ENCODE measurements at regions not wholly inside any gene's neighbourhood (a gene's known extent, or its start where the extent isn't known, plus 50 kb on each side); places are given as distances from the start of the nearest gene placed in this dataset.
A peak's percentile ranks its signal among the peaks of the same experiment; 100 is the strongest.
"Not testable (repeated sequence)": the region's sequence is repeated elsewhere in the genome, so short reads cannot be mapped to it uniquely, and the experiment has no call there.

DNA sequence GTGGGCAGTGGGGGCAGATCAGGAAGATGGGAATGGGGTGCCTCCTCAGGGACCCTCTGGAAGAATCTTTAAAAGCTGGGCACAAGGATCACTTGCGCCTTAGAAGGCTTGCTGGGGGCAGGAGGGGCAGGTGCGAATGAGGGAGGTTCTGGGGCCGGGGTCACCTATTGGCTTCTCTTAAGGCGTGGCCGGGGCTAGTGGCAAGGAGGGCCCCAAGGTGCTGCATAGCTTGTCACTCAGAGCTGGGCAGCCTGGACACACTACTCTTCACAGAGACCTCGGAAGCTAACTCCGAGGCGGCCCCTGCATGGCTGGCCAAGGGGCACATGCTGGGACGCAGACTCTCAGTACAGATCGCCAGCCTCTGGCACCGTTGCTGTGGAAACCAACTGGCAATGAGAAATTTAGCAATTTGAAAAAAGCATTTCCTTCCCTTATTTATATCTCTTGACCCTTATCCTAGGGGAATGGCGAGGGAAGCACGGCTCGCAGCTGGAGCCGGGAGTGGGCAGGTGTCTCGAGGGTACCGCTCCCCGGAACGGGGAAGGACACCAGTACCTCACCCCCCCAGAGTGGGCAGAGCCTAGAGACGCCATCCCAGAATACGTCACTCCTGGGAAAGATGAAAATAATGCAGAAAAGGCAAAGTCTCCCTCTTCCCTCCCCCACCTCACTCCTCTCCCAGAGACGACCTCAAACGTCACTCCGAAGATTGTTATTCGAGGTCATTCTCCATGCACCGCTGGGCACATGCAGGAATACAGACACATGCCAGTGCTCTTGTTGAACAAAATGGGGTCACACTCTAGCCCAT lies 188.1 kb downstream of the CTTN start:
- no peak for DNase-seq (ENCODE audit: low spot score)
- FAIRE-seq = no peak

DNA sequence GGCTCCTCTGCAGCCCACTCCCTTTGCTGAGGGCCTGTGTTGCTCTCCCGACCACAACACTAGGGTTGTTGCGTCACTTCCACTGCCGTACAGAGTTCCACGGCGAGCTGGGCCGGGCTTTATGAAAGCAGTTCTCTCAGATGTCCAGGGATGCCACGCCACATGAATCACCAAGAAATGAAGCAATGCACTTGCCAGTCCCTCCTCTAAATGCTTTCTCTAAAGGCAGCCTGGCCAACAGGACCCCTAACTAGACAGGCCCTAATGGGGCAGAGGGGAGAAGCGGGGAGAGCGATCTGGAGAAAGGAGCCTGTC lies 188.7 kb downstream of the CTTN start:
- FAIRE-seq (no peak), DNase-seq (ENCODE audit: low spot score) (no peak)

GRCh38 chr11:70590356-70590991 lies 192.1 kb downstream of the CTTN start:
- FAIRE-seq (no peak), DNase-seq (ENCODE audit: low spot score) (no peak)

- DNase-seq (ENCODE audit: low spot score) (no peak), FAIRE-seq (no peak)
These were observed 194.4 kb downstream of the CTTN start for GRCh38 chr11:70592641-70593165.

DNA sequence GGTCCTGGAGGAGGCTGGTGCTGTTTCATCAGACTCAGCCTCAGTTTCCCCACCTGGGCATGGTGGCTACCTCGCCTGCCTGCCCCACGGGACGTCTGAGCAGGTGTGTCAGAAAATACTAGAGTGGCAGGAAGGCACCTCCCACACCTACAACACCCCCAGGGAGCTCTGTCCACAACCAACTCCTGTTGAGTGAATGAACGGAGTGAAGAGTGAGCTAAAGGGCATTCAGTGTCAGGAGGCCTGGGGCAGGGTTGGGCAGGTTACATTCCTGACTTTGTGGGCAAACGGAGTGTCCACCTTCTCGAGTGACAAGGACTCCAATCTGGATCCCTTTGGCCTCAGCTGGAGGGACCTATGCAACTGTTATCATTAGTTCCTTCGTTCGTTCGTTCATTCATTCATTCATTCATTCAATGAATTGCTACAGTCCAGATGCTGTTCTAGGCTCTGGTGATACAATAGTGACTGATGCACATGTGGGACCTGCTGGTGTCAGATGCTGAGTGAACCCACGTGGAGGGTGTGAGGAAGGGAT lies 195.2 kb downstream of the CTTN start:
- DNase-seq (ENCODE audit: low spot score) = no peak
- no peak for FAIRE-seq

DNA sequence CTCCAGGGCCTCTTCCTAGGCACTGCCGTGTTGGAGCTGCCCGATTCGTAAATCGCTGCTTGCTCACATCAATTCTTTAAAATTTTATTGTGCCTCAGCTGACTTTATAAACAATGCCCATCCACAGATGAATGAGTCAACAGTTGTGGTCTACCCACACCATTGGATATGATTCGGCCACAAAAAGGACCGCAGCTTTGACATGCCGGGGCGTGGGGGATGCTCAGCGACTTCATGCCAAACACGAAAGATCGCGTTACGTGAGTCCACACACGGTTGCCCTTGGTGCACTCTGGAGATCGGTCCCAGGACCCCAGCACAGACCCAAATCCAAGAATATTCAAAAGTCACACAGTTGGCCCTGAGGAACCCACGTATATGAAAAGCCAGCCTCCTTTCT lies 195.7 kb downstream of the CTTN start:
- peak; percentile 55 for DNase-seq (ENCODE audit: low spot score)
- FAIRE-seq = no peak

GRCh38 chr11:70594606-70595005 lies 196.3 kb downstream of the CTTN start:
- no peak for FAIRE-seq
- DNase-seq (ENCODE audit: low spot score) = no peak

- FAIRE-seq (no peak), DNase-seq (ENCODE audit: low spot score) (no peak)
These were observed 196.7 kb downstream of the CTTN start for GRCh38 chr11:70595016-70595415.

DNA sequence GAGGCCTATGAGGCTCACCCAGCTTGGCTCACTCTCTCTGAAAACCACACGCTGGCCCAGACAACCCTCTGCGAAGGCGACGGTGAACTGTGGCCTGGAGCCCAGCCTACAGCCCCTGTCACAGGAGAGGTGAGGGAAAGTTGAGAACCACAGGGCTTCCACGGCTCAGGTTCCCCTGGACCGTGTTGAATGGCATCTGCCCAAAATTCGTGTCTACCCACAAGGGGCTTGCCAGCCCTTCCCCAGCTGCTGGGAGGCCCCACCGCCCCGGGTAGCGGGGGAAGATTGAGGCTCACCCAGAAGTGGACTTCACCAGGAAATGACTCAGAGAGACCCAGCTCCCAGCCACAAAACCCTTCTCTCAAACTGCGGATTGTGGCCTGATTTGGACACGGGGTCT lies 197.1 kb downstream of the CTTN start:
- peak; percentile 30 for DNase-seq (ENCODE audit: low spot score)

GRCh38 chr11:70596091-70596490 lies 197.8 kb downstream of the CTTN start:
- DNase-seq (ENCODE audit: low spot score) (no peak), FAIRE-seq (no peak)

More for the DNA sequence above, 197.1 kb downstream of the CTTN start:
- FAIRE-seq = no peak

GRCh38 chr11:70597006-70597555 lies 198.8 kb downstream of the CTTN start:
- FAIRE-seq (no peak), DNase-seq (ENCODE audit: low spot score) (no peak)

GRCh38 chr11:70597751-70598625 lies 199.7 kb downstream of the CTTN start:
- no peak for FAIRE-seq
- no peak for DNase-seq (ENCODE audit: low spot score)

DNA sequence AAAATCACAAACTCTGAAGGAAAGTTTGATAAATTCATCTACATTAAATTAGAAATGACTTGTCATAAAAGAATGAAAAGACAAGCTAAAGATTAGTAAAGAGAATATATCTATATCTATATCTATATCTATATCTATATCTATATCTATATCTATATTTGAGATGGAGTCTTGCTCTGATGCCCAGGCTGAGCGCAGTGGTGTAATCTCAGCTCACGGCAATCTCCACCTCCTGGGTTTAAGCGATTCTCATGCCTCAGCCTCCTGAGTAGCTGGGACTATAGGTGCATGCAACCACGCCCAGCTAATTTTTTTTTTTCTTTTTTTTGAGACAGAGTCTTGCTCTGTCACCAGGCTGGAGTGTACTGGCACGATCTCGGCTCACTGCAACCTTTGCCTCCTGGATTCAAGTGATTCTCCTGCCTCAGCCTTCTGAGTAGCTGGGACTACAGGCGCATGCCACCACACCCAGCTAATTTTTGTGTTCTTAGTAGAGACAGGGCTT lies 202.6 kb downstream of the CTTN start:
- FAIRE-seq; DNase-seq (ENCODE audit: low spot score): not testable (repeated sequence)

DNA sequence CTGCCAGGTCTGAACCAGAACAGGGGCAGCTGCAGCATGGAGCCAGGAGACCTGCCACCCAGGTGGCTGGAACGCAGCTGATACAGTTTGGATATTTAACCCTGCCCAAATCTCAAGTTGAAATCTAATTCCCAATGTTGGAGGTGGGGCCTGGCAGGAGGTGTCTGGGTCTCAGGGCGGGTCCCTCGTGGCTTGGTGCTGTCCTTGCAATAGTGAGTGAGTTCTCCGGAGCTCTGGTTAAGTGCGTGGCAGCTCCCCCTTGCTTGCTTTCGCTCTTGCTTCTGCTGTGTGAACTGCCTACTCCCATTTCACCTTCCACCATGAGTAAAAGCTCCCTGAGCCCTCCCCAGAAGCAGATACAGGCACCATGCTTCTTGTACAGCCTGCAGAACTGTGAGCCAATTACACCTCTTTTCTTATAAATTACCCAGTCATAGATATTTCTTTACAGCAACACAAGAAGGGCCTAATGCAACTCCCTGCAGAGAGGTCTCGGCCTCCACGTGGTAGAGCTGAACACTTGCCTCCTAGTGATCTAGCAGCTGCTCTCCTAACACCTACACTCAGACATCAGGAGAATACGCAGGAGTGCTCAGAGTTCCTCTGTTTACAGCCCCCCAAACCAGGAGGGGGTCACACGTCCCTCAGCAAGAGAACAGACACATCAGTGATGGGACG lies 203.7 kb downstream of the CTTN start:
- FAIRE-seq = no peak
- no peak for DNase-seq (ENCODE audit: low spot score)

GRCh38 chr11:70603114-70603755 lies 204.9 kb downstream of the CTTN start:
- FAIRE-seq = no peak
- no peak for DNase-seq (ENCODE audit: low spot score)

- FAIRE-seq (no peak), DNase-seq (ENCODE audit: low spot score) (peak; percentile 23)
These were observed 205.5 kb downstream of the CTTN start for GRCh38 chr11:70603756-70604211.

DNA sequence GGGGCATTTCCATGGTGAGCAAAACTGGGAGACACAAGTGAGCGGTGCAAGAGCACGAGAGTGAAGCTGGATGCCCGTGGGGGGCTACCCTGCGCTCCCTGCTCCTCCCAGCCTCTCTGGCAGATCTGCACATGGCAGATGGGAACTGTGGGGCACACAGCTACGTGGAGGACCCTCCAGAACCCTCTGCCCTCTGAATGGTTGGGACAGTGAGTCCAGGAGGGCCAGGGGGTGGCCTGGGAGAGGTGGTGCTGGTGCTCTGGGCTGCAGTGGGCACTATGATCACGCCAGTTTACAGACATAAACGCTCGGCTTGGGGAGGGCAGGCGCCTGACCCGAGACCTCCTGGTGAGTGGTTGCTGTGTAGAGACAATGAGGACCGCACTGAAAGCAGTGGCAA lies 205.9 kb downstream of the CTTN start:
- no peak for DNase-seq (ENCODE audit: low spot score)
- no peak for FAIRE-seq

GRCh38 chr11:70604630-70605467 lies 206.5 kb downstream of the CTTN start:
- FAIRE-seq = no peak
- no peak for DNase-seq (ENCODE audit: low spot score)

- DNase-seq (ENCODE audit: low spot score) (no peak), FAIRE-seq (no peak)
These were observed 207.1 kb downstream of the CTTN start for GRCh38 chr11:70605468-70605815.
